WTC11 (cell line): ENCODE measurements at regions not wholly inside any gene's neighbourhood (a gene's known extent, or its start where the extent isn't known, plus 50 kb on each side); places are given as distances from the start of the nearest gene placed in this dataset.

ENCODE experiments used
- ELF4 ChIP-seq: sonication (generic); formaldehyde crosslinking; IDR thresholded peaks from 2 replicates; pipeline ENCODE4 v1.8.1; 2022; ENCODE audit warnings: low read depth, mild to moderate bottlenecking, moderate library complexity, missing genetic modification reagents
- ETV6 ChIP-seq: sonication (generic); formaldehyde crosslinking; IDR thresholded peaks from 2 replicates; pipeline ENCODE4 v1.8.1; 2022; ENCODE audit warnings: mild to moderate bottlenecking, missing genetic modification reagents
- JUN ChIP-seq: sonication (generic); formaldehyde crosslinking; IDR thresholded peaks from 2 replicates; pipeline ENCODE4 v1.8.0; 2023; ENCODE audit warnings: mild to moderate bottlenecking, missing genetic modification reagents
- NFE2L1 ChIP-seq: sonication (generic); formaldehyde crosslinking; IDR thresholded peaks from 2 replicates; pipeline ENCODE4 v1.8.1; 2023; ENCODE audit warnings: missing genetic modification reagents
- NR3C1 ChIP-seq: sonication (generic); formaldehyde crosslinking; conservative IDR thresholded peaks from 2 replicates; pipeline ENCODE4 v1.8.1; 2023; ENCODE audit warnings: low read depth, mild to moderate bottlenecking, missing genetic modification reagents
- TCF7 ChIP-seq: sonication (generic); formaldehyde crosslinking; IDR thresholded peaks from 2 replicates; pipeline ENCODE4 v1.8.0; 2022; ENCODE audit warnings: mild to moderate bottlenecking, low read depth, missing genetic modification reagents, moderate library complexity
- TP53 ChIP-seq: sonication (generic); formaldehyde crosslinking; IDR thresholded peaks from 2 replicates; pipeline ENCODE4 v1.8.1; 2023; ENCODE audit warnings: mild to moderate bottlenecking, missing genetic modification reagents
- ZBTB21 ChIP-seq: sonication (generic); formaldehyde crosslinking; IDR thresholded peaks from 2 replicates; pipeline ENCODE4 v1.8.1; 2023; ENCODE audit warnings: mild to moderate bottlenecking, missing genetic modification reagents, borderline replicate concordance
- TF ChIP-seq, protein P1 (sequence below): sonication (generic); formaldehyde crosslinking; IDR thresholded peaks from 2 replicates; pipeline ENCODE4 v1.8.0; 2022; ENCODE audit warnings: mild to moderate bottlenecking, missing genetic modification reagents
- TF ChIP-seq, protein P2 (sequence below): sonication (generic); formaldehyde crosslinking; IDR thresholded peaks from 2 replicates; pipeline ENCODE4 v1.8.0; 2023; ENCODE audit warnings: missing genetic modification reagents, mild to moderate bottlenecking, borderline replicate concordance
- TF ChIP-seq, protein P3 (sequence below): fragments of 200-600 bp; IDR thresholded peaks from 2 replicates; pipeline ENCODE4 v1.8.0; 2022; ENCODE audit warnings: antibody characterized with exemption
- TF ChIP-seq, protein P4 (sequence below): sonication (generic); formaldehyde crosslinking; IDR thresholded peaks from 2 replicates; pipeline ENCODE4 v1.8.1; 2023; ENCODE audit warnings: mild to moderate bottlenecking, missing genetic modification reagents, moderate library complexity

DNA sequence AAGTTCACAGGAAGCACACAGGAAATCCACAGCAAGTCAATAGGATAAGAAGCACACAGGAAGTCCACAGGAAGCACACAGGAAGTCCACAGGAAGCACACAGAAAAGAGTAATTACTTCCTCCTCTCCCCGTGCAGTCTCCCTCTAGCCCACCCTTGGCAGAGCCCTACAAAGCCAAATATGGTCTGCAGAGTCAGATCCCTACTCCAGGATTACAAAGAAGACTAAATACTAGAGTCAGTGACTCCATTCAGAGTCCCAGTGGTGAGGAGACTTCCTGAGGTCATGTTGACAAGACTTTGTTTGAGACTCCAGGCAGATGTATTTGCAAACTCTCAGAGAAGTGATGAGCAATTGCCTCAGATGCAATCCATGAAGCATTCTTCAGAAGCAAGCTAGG, 398.6 kb upstream of the AUTS2 start:
- TF ChIP-seq, protein P1, sequence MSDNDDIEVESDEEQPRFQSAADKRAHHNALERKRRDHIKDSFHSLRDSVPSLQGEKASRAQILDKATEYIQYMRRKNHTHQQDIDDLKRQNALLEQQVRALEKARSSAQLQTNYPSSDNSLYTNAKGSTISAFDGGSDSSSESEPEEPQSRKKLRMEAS (CRISPR knock-in tag) = no peak
- TF ChIP-seq, protein P2, sequence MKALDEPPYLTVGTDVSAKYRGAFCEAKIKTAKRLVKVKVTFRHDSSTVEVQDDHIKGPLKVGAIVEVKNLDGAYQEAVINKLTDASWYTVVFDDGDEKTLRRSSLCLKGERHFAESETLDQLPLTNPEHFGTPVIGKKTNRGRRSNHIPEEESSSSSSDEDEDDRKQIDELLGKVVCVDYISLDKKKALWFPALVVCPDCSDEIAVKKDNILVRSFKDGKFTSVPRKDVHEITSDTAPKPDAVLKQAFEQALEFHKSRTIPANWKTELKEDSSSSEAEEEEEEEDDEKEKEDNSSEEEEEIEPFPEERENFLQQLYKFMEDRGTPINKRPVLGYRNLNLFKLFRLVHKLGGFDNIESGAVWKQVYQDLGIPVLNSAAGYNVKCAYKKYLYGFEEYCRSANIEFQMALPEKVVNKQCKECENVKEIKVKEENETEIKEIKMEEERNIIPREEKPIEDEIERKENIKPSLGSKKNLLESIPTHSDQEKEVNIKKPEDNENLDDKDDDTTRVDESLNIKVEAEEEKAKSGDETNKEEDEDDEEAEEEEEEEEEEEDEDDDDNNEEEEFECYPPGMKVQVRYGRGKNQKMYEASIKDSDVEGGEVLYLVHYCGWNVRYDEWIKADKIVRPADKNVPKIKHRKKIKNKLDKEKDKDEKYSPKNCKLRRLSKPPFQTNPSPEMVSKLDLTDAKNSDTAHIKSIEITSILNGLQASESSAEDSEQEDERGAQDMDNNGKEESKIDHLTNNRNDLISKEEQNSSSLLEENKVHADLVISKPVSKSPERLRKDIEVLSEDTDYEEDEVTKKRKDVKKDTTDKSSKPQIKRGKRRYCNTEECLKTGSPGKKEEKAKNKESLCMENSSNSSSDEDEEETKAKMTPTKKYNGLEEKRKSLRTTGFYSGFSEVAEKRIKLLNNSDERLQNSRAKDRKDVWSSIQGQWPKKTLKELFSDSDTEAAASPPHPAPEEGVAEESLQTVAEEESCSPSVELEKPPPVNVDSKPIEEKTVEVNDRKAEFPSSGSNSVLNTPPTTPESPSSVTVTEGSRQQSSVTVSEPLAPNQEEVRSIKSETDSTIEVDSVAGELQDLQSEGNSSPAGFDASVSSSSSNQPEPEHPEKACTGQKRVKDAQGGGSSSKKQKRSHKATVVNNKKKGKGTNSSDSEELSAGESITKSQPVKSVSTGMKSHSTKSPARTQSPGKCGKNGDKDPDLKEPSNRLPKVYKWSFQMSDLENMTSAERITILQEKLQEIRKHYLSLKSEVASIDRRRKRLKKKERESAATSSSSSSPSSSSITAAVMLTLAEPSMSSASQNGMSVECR (CRISPR knock-in tag) = no peak
- TF ChIP-seq ETV6 (CRISPR knock-in tag) = no peak
- no peak for TF ChIP-seq JUN (CRISPR knock-in tag)
- no peak for TF ChIP-seq TP53
- TF ChIP-seq, protein P3, sequence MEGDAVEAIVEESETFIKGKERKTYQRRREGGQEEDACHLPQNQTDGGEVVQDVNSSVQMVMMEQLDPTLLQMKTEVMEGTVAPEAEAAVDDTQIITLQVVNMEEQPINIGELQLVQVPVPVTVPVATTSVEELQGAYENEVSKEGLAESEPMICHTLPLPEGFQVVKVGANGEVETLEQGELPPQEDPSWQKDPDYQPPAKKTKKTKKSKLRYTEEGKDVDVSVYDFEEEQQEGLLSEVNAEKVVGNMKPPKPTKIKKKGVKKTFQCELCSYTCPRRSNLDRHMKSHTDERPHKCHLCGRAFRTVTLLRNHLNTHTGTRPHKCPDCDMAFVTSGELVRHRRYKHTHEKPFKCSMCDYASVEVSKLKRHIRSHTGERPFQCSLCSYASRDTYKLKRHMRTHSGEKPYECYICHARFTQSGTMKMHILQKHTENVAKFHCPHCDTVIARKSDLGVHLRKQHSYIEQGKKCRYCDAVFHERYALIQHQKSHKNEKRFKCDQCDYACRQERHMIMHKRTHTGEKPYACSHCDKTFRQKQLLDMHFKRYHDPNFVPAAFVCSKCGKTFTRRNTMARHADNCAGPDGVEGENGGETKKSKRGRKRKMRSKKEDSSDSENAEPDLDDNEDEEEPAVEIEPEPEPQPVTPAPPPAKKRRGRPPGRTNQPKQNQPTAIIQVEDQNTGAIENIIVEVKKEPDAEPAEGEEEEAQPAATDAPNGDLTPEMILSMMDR = no peak
- TF ChIP-seq NR3C1 (CRISPR knock-in tag) = no peak
- no peak for TF ChIP-seq TCF7 (CRISPR knock-in tag)
- TF ChIP-seq ELF4 = no peak
- TF ChIP-seq NFE2L1 = no peak
- TF ChIP-seq, protein P4, sequence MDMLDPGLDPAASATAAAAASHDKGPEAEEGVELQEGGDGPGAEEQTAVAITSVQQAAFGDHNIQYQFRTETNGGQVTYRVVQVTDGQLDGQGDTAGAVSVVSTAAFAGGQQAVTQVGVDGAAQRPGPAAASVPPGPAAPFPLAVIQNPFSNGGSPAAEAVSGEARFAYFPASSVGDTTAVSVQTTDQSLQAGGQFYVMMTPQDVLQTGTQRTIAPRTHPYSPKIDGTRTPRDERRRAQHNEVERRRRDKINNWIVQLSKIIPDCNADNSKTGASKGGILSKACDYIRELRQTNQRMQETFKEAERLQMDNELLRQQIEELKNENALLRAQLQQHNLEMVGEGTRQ (CRISPR knock-in tag) = no peak
- TF ChIP-seq ZBTB21 (CRISPR knock-in tag) = no peak
